GM21526 (cell line): ENCODE measurements at regions not wholly inside any gene's neighbourhood (a gene's known extent, or its start where the extent isn't known, plus 50 kb on each side); places are given as distances from the start of the nearest gene placed in this dataset.
"Not testable (repeated sequence)": the region's sequence is repeated elsewhere in the genome, so short reads cannot be mapped to it uniquely, and the experiment has no call there.

ENCODE experiments used
- ATAC-seq: cut with Tn5 transposase; IDR thresholded peaks from one replicate; pipeline ENCODE4 v1.9.1; 2021; ENCODE audit warnings: moderate library complexity; ENCODE audit not compliant: unreplicated experiment, low FRiP score

DNA sequence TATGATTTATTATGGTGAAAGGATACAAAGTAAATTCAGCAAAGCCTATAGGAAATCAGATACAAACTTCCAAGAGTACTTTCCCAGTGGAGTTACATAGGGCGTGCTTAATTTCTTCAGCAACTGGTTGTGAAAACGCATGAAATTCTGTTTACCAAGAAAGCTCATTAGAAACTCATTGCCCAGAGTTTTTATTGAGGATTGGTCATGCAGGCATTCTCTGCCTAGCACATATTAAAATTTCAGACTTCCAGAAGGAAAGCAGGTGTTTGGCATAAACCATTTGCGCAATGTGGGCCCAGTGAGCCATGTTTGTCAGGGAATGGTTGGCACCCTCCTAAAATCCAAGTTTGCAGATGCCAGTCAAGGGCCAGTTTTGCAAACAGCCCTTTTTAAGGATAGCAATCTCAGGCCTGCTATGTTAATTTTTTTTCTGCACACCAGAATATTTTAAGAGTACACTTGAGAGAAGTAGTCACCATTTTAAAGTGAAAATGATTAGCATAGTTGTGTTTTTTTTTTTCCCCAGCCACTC lies 311.1 kb upstream of the CHD1 start:
- no peak for ATAC-seq

DNA sequence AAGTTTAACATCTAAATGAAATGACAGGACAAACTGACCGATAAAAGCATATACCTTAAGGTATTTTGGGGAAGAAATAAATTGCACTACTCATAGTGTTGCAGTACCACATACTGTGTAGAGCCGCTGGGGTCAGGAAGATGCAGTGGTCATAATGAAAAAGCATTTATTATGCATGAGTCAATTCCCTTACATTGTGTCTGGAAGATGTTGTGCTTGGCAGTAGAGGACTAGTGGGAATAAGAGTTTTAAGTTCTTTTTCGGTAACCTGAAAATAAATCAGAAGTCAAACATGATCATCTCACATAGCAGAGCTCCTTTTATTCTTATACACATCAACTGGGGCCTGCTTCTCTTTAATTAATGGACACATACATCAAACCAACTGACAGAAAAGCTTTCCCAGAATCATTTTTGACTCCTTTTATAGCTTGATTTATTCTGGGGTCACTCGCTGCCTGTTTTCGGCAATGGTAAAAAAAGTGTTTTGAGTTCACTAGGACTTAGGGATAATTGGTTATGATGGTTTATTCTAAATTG lies 262.5 kb upstream of the CHD1 start:
- ATAC-seq = no peak

DNA sequence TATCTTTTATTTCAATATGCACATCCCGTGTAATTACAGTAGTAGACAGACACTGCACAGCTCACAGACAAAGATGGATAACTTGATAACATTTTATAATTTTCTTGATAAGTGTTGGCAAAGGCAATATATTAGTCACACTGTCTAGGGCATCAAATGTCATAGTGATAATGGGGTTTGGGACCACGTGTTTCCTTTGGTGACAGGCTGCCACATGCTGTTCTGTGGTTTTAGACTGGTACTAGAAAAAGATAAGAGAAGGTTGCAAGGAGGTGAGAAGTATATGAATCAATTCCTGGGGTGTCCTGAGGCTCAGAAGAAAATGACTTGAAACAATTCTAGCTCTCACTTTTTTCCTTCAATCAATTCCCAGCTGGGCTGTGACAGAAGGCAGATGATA lies 258.8 kb upstream of the CHD1 start:
- ATAC-seq = no peak

DNA sequence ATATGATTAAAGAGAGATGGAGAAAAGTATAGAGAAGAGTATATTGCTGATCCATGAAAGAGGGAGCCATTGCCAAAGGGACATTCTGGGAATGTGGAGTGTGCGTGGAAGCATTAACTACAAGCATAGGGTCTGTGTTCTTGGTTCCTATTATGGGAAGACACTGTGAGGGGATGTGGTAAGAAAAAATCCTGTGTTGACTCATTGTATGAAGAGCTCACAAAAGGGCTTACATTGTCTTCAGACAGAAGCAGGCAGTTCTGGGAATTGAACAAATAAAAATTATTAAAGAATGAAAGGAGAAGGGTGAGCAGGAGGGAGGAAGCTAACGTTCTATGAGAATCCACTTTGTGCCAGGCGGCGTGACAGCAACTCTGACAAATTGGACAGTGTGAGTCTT lies 250.4 kb upstream of the CHD1 start:
- ATAC-seq = no peak

DNA sequence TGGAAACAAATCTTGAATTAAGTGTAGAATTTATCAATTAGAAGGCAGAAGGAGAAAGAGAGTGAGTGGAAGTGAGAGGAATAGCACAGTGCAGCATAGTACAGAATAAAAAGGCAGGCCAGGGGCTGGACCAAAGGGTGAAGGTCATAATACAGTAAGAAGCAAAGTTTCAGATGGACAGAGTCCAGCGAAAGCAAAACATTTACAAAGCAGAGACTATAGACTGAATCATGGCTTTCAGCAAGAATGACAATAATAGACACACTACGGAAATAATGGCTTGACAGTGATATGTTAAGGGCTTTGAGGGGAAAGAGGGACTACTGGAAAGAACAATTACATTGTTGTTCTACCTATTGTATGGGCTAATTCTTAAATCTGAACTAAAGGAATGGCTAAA lies 249.0 kb upstream of the CHD1 start:
- no peak for ATAC-seq

DNA sequence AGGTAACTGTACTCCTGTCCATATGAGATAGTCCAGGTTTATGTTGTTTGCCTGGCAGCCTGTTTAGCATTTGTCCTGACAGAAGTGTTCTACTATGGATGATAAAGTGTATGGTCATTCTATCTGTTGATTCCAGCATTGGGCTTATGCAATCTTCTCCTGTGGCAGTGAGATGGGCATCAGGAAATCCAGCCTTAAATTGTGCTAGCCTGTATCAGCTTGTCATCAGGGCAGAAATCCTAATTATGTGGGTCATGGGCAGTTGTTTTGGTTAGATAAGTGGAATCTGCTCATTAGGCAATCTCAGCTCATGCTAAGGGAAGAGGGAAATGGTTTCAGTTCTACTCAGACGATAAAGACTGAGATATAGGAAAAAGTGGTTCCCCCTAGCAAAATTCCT lies 247.4 kb upstream of the CHD1 start:
- no peak for ATAC-seq

DNA sequence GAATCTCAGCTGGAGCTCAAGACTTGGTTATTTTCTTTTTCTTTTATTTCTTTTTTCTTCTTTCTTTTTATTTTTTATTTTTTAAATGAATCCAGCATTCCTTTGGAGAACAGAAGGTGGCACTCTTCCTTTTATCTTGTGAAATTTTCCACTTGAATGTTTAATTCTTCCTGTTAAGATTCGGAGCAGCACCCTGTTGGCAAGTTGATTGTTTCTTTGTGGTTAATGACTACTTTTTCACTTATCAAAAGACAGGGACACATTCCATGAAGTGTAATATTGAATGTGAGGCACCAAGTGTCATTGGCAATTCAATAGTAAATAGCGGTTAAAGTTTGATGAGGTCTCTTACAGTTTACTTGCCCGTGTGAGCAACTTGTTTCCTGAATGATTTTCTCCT lies 240.5 kb upstream of the CHD1 start:
- ATAC-seq = no peak

DNA sequence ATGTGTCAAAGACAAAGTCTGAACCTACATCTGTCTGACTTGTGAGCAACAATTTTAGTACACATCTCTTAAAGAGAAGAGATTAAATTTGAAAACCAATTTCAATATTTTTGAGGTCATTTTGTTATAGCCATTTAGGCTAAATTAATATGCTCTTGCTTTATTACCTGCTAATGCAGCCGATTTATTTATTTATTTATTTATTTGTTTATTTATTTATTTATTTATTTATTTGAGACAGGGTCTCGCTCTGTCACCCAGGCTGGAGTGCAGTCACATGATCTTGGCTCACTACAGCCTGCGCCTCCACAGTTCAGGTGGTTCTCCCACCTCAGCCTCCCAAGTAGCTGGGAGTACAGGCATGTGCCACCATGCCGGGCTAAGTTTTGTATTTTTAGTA lies 232.7 kb upstream of the CHD1 start:
- not testable (repeated sequence) for ATAC-seq

DNA sequence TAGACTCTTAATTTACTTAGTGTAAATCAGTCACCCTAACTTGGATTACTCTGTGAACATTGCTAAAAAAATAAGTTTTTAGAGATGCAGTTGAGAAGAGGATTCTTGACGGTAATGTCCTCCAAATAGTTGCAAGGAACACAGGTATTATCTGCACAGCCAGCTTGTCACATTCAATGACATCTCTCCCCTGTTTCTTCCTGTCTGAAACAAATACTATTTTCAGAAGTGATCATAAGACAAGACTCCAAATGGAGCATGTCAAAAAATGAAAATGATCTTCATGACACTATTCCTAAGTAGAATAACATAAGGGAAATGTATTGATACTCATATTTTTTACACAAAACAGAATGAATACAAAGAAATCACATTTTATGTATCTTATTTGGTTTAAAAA lies 227.9 kb upstream of the CHD1 start:
- no peak for ATAC-seq

DNA sequence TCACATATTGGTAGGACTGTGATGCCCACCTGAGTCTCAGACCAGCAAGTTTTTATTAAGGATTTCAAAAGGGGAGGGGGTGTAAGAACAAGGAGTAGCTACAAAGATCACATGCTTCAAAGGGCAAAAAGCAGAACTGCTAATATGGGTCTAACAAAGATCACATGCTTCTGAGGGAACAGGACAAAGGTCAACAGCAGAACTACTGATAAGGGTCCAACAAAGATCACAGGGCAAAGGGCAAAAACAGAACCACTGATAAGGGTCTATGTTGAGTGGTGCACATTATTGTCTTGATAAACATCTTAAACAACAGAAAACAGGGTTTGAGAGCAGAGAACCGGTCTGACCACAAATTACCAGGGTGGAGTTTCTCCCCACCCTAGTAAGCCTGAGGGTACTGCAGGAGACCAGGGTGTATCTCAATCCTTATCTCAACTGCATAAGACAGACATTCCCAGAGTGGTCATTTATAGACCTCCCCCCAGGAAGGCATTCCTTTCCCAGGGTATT lies 214.5 kb upstream of the CHD1 start:
- not testable (repeated sequence) for ATAC-seq

DNA sequence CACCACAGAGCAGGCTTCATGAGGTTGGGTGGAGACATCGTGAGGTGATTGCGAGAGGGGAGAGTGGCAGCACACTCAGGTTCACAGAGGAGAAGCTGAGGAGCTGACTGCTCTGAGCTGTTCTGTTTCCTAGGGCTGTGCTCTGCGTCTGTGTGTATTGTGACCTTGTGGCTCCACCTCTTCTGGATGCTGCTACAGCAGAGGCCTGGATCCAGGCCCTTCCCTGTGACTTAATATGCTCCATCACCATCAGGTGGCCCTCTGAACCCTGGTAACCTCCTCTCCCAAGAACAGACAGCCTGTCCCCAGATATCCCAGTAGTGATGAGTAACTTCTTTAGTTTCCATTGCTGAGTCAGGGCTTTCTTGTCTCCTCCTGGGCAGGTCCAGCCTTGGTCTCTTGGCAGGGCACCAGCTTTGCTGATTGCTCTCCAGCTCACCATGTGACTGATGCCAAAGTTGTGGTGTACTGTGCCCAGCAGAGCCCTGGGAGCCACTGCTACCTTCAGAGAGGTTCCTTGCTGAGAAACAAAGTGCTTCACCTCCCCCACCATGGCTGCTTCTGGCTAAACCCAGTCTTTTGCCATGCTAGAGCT lies 212.8 kb upstream of the CHD1 start:
- ATAC-seq = no peak

DNA sequence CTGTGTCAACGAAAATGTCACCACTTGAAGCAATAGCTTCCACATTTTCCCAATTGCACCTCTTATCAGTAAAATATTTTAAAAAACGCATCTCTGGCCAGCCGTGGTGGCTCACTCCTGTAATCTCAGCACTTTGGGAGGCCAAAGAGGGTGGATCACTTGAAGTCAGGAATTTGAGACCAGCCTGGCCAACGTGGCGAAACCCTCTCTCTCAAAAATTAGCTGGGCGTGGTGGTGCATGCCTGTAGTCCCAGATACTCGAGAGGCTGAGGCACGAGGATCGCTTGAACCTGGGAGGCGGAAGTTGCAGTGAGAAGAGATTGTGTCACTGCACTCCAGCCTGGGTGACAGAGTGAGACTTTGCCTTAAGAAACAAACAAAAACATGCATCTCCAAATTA lies 210.1 kb upstream of the CHD1 start:
- no peak for ATAC-seq

DNA sequence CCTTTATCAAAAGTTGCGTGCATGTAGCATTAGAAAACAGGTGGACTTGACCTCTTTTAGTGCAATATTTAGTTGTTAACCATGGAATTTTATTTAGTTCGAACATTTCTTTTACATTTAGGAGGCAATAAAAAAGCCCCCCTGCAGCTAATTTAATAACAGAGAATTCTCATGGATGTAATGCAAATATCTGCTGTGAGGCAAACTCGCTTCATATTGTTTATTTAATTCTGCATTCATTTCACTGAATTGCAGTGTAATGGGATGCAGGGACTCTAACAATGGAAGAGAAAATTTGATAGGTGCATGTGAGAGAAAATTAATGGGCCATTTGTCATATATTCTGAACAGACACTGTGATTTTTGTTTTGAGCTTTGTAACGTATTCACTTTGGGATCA lies 205.1 kb upstream of the CHD1 start:
- no peak for ATAC-seq

DNA sequence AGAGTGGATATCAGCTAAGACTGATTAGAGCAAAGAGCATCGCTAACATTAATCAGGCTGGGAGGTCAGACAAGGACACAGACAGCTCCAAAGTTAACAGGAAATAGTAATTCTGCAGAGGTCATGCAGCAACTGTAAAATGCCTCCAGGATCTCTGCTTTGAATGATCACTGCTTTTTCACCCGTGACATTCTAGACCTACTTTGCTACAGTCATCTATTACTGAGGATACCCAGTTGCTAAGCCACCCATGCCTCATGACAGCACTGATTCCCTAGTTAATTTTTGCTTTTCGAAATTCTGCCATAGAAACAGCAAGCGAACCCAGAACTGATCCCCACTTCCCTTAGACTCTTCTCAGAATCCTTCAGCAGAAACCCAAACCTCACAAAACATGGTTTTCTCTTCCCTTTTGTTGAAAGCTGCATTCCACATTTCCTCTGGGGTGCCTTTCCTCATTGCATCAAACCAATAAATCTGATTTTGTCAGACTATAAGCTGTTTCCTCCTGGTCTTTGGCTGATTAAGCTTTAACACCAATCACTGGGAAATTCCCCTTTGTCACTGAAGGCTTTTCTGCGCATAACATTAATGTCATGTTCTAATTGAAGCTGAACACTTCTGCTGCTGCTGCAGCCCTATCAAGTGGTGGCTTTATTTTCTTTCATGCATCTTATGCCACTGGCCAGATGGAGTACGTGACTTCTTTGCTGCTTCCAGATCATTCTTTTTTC lies 201.1 kb upstream of the CHD1 start:
- no peak for ATAC-seq

DNA sequence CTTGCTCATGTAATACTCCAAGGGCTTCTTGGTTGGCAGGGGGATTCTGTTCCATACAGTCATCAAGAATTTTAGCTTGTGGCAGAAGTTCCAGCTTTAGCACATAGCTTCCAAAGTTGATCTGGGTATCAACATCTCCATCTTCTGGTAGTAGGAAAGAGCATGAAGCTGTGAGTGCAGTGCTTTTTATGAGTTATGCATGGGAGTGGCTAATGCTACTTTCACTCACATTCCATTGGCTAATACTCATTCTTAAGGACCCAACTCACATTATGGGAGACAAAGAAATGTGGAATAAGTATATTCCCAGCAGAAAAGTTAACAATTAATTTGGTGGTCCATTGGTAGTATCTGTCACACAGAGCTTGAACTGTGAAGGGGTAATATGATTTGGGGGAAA lies 194.2 kb upstream of the CHD1 start:
- no peak for ATAC-seq

DNA sequence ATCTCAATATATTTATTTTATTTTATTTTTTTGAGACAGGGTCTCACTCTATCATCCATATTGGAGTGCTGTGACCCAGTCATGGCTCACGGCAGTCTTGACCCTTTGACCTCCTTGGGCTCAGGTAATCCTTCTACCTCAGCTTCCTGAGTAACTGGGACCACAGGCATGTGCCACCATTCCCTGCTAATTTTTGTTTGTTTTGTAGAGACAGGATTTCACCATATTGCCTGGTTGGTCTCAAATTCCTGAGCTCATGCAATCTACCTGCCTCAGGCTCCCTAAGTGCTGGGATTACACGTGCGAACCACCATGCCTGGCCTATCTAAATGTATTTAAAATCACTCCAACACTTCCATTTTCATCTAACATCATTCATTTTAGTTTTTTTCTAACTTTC lies 190.5 kb upstream of the CHD1 start:
- no peak for ATAC-seq

DNA sequence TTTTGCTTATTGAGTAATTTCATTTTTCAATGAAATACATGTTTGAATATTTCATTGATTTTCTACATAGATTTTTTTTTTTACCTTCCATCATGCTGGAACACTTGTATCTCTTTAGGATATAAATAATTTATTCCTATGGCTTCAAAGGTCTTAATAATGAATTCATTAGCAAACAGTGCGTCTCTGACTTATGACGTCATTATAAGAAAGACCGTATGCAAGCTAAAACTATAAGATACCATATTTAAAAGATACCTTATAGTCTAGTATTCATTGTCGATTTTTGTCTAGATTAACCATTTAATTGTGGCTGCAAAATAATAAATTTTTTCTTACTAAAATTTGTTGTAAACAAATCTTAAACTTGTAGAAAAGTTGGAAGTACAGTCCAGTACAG lies 187.7 kb upstream of the CHD1 start:
- ATAC-seq = no peak

DNA sequence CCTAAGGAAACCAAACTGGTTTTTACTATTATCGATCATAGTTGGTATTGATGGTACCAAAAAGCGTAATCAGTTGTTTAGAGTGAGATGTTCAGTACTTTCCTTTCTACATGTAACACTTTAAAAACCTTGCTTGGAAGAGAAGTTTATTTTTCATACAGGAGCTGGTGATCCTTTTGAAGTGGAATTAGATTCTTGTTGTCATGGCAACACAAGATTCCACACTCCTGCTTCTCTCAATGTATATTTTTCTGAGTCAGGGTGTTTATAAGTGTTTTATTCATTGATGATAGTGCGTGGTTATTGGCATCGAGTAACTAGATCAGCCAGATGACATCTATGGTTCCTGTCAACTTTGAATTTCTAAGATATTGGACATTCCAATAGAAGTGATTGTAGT lies 181.1 kb upstream of the CHD1 start:
- no peak for ATAC-seq

DNA sequence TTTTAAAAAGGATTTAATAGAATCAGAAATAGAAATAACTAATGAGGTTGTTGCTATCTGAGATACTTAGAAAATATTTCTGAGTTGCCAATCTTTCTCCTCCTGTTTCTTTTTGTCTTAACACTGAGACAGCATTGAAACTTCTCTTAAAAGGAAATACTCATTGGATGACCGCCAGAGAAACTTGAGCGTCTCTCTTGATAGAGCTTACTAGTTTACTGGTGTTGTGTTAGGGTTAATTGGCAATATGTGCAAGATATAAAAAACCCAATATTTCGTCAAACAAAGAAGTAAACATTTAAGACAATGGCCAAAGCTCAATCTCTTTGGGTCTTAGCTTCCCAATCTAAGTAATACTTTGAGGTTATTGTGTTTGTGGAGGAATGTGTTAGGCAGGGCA lies 176.4 kb upstream of the CHD1 start:
- ATAC-seq = no peak

DNA sequence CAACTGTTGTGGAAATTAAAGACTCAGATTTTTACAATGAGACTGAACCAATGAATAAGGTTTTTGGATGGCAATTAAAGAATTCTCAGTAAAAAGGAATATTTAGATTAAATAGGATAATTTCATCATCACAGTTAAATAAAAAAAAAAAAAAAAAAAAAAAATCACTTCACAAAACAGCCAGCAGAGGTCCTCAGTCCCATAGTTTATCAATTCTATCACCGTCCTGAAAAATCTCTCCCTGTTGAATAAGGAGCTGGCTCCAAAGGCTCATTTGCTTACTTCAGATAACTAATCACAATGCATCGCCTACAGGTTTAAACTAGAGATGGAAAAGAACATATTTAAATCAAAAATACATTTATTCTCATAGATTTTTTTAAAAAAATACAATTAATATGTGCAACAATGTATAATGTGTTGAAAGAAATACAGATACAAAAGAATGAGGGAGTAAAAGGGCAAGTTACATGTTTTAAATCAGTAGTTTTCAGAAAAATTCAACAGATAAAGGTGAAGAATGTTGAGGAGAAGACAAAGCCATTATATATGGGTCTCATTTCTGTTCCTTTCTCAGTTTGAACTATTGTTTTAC lies 175.8 kb upstream of the CHD1 start:
- ATAC-seq = no peak

DNA sequence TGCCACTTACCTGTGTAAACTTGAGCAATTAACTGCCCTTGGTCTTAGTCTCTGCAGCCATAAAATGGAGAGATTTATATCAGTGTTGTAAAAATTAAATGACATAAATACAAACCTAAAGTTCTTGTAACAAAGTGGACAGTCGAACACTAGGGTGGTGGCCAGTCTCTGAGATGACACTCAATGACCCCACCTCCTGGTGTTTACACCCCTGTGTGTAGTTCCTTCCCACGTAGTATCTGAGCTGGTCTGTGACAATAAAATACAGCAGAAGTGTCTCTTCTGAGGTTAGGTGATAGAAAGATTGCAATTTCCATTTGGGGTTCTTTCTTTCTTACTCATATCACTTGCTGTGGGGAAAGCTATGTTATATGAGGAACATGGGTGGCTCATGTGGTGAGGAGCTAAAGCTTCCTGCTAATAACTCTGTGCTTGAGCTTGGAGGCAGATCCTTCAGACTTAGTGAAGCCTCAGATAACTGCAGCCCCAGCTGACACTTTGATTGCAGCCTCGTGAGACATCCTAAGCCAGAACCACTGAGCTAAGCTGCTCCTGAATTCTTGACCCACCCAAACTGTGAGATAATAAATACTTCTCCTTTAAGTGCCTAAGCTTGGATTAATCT lies 173.4 kb upstream of the CHD1 start:
- no peak for ATAC-seq
